Stimulated activated CD4-positive, alpha-beta T cell treated with anti-CD3 and anti-CD28 coated beads, TNF-alpha, amount 100 ng/mL, for 24 hours (primary cell): ENCODE measurements at regions not wholly inside any gene's neighbourhood (a gene's known extent, or its start where the extent isn't known, plus 50 kb on each side); places are given as distances from the start of the nearest gene placed in this dataset.
"Not testable (repeated sequence)": the region's sequence is repeated elsewhere in the genome, so short reads cannot be mapped to it uniquely, and the experiment has no call there.

ENCODE experiments used
- DNase-seq, 3 experiments: peaks; one replicate each; pipeline ENCODE4 v3.0.0-alpha.2; 2020; ENCODE audit warnings: low read depth in 3 of 3

DNA sequence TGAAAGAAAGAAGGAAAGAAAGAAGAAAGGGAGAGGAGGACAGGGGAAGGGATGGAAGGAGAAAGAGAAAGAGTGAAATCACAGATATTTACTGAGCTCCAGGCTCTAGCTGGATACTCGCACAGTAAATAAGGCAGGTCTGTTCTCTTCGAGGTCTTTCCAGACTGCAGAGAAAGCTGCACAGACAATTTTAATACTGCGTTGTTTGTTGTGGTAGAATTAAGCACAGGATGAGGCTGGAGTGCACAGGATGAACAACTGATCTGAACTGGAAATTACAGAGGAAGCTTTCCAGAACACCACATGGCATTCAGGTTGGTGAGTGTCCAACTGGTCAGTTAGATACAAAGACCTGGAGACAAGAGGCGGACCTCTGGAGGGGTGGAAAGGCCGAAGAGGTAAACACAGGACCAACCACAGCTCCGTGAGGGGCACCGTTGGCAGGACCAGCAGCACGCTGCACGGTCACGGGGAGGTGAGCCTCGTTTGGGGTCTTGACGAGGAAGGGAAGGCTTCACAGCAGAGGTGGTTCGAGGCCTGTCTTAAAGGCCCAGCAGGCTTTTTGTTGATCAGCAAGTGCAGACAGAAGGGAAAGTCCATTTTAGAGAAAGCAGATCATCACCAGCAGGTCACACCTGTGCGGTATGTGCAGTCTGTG is 121.7 kb downstream of the ATP6V0E2 start:
- DNase-seq = not testable (repeated sequence)

DNA sequence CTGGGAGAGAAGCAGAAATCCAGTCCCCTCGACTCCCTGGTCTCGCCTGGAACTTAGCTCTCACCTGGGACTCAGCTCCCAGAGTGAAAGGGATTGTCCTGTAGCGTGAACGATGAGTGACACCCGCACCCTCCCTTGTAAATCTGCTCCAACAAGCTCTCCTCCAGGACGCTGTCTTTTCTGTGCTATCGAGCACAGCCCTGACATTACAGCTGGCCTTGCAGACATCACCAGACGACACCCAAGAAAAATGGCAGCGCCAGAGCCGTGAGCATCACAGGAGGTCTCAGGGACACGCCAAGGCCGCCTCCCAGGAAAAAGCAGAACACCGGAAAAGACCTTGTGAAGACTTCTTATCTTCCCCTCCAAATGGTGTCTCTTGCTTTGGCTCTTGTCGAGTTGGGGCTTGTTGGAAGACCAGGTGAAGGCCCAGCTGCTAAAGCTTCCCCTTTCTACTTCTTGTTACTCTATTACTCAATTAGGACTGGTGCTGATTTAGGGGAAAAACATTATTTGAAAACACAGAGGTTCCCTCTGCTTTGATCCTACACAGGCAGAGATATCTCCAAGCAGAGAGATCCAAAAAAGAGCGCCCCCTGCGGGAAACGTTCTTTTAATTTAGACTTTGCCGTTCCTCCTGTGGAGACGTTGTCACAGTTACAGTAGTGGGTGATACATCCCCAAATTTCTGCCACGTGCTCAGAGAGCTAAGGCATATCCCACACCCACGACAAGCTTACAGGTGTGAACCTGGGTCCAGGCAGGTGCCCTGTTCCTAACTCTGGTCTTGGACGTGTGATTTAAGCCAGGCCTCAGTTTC is 127.2 kb downstream of the ATP6V0E2 start:
- DNase-seq = peak in 1 of 3 experiments; percentile 27

DNA sequence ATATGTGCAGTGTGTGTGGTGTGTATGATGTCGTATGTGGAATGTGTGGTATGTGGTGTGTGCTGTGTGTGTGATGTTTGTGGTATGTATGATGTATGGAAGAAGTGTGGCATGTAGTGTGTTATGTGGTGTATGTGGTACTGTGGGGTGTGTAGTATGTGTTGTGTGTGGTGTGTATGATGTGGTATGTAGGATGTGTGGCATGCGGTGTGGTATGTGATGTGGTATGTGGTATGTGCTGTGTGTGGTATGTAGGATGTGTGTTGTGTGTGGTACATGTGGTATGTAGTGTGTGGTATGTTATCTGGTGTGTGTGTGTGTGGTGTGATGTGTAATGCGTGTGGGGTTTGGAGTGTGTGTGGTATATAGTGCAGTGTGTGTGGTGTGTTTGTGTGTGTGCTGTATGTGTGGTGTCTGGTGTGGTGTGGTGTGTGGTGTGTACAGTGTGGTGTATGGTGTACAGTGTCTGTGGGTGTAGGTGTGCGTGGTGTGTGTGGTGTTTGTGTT is 129.6 kb downstream of the ATP6V0E2 start:
- no peak for DNase-seq

DNA sequence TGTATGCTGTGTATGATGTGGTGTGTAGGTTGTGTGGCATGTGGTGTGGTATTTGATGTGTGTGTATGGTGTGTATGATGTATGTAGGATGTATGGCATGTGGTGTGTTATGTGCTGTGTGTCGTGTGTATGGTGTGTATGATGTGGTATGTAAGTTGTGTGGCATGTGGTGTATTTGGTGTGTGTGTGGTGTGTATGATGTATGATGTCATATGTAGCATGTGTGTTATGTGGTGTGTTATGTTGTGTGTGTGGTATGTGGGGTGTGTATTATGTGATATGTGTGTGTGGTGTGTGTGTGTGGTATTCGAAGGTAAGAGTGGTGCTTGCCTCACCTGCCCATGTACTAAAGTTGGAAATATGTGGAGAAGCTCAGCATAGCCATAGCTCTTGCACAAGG is 130.2 kb downstream of the ATP6V0E2 start:
- DNase-seq = not testable (repeated sequence)

DNA sequence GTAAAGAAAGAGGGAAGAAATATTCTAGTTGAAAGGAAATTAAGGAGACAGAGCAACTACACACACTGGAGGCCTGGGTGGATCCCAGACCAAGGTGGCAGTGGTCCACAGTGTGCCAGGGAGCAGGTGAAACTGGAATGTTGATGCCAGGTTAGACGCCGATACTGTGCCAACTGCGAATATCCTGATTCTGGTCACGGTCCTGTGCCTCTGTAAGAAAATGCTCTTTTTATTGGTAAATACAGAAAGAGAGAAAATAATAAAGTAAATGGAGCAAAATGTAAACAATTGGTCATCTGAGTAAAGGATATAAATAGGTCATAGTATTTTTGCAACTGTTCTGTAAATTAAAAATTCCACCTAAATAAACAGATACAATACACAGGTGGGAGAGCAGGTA is 131.1 kb downstream of the ATP6V0E2 start:
- DNase-seq = not testable (repeated sequence)

DNA sequence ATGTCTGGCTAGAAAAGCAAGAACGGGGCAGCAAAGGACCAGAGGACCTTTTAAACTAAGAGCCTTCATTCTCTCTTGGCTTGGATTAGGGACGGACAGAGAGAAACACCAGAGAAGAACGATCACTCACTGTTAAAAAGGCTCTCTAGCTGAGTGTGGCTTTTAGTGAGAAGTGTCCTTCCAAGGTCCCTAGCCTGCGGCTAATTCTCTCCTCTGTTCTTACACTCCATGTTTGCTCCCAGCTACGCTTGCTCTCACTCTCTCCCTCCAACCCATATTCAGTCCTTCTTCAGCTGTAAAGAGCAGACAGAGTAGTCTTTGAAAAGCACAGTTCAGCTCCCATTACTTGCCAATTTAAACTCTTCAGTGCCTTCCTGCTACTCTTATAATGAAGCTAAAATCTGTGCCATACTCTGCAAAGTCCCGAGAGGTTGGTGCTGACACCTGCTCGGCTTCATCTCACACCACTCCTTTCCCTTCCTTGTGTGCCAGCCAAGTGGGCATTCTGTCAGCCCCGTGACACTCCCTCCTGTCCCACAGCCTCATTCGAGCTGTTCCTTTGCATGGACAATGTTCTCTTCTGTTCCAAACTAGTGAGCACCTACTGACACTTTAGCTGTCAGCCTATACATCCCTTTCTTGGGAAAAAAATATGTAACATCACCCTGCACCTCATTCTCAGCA is 136.0 kb downstream of the ATP6V0E2 start:
- not testable (repeated sequence) for DNase-seq

DNA sequence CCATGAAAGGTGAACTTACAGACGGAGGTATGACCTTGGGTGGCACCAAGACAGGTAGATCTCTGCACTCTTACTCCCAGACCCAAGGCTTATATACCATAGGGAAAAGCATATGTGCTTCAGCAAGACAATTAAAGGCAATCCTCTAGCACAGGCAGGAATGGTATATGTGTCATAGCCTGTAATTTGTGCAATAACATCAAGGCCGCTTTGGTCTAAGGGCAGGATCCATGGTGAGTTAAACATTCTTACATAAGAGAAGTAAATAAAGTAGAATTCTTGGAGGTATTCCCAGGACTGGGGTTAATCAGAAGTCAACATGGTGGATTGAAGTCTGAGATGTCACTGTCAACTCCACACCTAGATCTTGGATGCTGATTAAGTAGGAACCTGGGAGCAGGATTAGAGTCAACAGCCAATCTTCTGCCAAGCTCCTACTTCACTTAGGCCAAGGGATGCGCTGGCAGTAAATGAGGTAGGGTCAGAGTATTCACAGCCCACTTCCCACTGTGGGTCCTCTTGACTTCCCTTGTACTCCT is 143.0 kb downstream of the ATP6V0E2 start:
- DNase-seq = not testable (repeated sequence)

DNA sequence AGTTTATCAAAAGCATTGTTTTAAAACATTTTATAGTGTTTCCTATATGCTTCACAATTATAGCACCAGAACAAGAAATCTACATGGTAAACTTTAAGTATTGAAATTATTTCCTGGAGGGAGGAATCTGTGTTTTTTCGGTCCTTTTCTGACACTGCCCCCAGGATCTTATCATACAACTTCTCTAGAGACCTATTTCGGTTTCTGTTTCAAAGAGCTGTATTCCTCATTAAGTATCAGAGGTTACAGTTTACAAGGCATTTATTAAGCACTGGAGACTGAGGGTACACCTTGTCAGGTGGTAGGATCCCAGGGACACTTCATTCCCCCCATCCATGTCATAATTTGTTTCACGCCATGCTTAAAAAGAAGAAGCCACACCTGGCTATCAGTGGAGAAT is 146.4 kb downstream of the ATP6V0E2 start:
- not testable (repeated sequence) for DNase-seq

DNA sequence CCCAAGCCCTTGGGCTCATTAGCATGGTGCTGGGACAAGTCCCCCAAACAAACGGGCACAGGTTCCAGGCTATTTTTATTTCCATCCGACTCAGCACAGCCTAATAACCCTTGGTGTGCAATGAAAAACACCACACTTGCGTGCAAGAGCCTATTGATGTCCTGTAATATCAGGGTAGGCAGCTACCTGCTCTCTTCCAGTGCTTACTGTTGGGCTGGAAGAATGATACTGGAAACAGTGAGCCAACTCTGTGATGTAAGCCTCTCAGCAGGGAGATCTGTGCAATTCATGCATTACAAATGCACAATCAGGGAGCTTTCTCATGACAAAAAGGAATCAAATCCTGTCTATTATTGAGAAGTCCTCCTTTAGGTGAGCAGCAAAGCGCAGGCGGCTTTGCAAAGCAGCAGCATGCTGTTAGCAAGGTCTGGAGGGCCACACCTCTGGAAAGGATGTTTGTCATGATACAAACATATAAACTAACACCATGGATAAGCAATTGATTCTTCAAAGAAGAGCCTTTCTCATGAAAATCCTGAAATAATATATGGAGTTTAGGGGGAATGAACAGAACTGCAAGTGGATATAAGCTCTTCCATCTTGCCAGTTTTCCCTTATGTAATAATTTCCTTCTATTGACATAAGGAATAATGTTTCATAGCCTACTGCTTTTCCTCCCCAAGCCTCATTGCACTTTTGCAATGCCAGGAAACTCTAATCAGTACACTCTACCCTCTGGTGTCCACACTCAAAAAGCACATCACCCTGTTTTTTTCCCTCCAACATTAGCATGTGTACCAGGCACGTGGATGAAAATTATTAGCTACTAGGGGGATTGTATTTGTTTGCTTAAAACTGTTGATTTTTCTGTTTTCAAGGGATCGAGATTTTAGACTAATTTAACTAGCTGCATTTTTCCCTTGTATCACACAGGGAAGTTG is 151.1 kb downstream of the ATP6V0E2 start:
- DNase-seq = not testable (repeated sequence)

DNA sequence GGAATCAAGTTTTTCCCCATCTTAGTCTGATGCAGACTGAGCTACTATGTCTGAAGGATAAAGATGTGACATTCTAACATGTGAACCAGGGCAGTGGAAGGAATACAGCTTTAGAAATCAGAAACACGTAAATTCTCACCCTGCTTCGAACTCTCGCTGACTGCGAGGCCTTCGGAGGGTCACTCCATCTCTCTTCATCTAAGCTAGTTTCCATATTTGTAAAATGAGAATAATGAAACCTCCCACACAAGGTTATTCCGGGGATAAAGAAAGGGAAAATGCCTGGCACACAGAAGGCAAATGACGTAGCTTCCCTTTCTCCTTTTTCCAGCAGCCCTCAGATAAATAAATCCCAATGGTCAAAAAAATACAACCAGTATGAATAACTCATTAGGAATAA is 152.0 kb downstream of the ATP6V0E2 start:
- DNase-seq = not testable (repeated sequence)

DNA sequence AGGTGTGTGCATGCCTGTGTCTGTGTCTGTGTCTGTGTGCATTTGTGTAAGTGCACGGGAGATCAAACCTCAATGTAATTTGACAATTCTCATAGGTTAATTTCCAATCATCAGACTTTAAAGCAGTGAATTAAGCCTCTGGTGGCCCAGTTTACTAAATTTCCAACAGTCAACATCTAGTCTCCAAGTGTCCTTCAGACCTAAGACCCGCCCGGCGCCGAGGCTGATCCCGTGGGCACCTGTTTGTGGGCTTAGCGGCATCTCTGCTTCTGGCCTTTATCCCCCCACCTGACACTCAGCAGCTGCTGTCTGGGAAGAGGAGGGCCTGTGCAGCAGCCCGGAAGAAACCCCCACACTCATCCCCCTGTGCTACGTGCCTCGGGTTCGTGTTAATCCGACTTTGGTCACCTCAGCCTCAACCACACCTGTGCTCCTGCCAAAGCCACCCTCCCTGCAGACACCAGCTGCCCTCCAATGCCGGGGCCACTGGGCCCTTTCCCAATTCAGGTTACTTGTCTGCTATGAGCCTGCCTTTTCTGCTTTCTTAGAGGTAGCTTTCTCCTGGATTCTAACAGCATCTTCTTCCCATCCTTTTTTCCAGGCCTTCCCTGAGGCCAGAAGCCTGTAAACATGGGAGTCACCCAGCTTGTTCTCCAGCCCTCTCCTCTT is 154.7 kb downstream of the ATP6V0E2 start:
- not testable (repeated sequence) for DNase-seq

DNA sequence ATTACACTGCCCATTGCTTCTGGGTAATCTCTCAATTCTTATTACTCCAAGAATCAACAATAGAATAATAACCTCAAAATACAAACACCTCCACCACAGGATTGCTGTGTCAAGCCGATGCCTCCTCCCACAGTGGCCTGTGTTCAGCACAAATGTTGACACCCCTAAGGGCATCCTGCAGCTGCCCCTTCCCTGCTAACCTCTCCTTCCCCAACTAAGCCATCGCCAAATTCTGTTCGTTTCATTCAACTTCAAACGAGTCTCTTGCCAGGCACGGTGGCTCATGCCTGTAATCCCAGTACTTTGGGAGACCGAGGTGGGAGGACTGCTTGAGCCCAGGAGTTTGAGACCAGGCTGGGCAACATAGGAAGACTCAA is 155.2 kb downstream of the ATP6V0E2 start:
- DNase-seq = not testable (repeated sequence)

DNA sequence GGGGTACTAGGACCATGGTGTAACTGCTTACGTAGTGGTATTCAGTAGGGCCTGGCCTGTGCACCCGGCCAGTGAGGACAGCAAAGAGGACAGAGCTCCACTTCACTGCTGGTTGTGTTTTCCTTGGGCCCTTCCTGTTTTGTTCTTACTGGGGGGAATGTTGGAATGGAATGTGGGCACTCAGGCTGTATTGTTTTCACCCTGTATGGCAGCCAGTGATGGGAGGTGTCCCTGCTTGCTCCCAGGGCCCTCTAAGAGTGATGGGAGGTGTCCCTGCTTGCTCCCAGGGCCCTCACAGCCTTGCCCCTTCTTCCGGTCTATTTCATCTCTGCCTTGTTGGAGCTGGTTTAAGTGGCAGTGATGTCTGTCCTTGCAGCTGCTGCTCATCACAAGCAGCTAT is 158.0 kb downstream of the ATP6V0E2 start:
- DNase-seq = not testable (repeated sequence)

DNA sequence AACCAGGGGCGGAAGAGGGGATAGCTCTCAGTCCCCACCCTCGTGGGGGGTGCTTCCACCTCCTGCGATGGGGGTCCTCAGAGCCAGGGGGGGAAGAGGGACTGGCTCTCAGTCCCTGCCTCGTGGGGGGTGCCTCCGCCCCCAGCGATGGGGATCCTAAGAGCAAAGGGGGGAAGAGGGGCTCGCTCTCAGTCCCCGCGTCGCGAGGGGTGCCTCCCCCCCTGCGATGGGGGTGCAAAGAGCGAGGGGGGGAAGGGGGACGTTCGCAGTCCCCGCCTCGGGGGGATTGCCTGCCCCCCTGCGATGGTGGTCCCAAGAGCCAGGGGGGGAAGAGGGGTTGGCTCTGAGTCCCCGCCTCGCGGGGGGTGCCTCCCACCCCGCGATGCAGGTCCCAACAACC is 159.9 kb downstream of the ATP6V0E2 start:
- DNase-seq = not testable (repeated sequence)

DNA sequence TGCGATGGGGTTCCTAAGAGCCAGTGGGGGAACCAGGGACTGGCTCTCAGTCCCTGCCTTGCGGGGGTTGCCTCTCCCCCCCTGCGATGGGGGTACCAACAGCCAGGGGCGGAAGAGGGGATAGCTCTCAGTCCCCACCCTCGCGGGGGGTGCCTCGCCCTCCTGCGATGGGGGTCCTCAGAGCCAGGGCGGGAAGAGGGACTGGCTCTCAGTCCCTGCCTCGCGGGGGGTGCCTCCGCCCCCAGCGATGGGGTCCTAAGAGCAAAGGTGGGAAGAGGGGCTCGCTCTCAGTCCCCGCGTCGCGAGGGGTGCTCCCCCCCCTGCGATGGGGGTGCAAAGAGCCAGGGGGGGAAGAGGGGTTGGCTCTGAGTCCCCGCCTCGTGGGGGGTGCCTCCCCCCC is 162.0 kb downstream of the ATP6V0E2 start:
- DNase-seq = not testable (repeated sequence)

DNA sequence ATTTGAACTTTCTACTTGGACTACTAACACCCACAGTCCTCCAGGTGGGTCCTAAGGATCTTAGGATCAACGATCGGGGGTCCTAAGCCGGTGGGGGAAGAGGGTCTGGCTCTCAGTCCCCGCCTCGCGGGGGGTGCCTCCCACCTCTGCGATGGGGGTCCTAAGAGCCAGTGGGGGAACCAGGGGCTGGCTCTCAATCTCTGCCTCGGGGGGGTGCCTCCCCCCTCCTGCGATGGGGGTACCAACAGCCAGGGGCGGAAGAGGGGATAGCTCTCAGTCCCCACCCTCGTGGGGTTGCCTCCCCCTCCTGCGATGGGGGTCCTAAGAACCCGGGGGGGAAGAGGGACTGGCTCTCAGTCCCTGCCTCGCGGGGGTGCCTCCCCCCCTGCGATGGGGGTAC is 165.3 kb downstream of the ATP6V0E2 start:
- DNase-seq = not testable (repeated sequence)

DNA sequence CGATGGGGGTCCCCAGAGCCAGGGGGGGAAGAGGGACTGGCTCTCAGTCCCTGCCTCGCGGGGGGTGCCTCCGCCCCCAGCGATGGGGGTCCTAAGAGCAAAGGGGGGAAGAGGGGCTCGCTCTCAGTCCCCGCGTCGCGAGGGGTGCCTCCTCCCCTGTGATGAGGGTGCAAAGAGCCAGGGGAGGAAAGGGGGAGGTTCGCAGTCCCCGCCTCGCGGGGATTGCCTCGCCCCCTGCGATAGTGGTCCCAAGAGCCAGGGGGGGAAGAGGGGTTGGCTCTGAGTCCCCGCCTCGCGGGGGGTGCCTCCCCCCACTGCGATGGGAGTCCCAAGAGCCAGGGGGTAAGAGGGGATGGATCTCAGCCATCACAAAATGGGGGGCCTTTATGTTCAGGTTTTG is 168.5 kb downstream of the ATP6V0E2 start:
- DNase-seq = not testable (repeated sequence)

DNA sequence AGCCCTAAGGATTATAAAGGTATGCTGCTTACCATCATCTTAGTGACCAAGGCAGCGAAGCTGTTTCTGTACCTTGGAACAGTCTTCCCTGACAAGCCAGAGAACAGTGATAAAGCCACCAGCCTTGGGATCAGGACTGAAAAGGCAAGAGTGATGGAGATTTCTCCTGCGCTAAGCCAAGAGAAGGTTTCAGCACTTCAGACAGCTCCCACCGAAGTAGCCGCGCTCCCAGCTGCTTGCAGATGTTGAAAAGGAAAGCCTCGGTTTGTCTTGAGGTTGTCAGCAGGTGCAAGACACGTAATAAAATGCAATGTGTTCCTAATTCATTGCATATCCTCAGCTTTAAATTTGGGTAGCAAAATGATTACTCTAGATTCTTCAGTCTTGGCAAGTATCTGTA is 171.0 kb downstream of the ATP6V0E2 start:
- DNase-seq = peak in 1 of 3 experiments; percentile 5

DNA sequence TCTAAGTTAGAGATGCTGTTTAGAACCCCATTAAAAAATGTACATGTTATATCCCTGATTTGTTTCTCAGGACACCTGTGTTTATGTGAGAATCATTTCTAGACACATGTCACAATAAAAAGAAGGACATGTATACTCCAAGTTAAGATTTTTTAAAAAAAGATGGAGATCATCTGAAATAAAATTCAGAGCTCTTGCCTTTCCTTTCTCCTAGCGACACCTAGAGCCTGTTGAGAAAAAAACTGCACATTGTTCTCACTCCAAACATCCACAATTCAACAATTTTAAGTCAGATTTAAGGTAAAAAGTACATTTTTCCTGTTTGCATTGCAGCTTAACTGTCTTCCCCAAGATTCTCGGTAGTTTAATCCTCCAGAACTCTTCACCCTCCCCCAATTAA is 171.8 kb downstream of the ATP6V0E2 start:
- DNase-seq = not testable (repeated sequence)
